ENCODE measurements at regions not wholly inside any gene's neighbourhood (a gene's known extent, or its start where the extent isn't known, plus 50 kb on each side); places are given as distances from the start of the nearest gene placed in this dataset.
"Not testable (repeated sequence)": the region's sequence is repeated elsewhere in the genome, so short reads cannot be mapped to it uniquely, and the experiment has no call there.

DNA sequence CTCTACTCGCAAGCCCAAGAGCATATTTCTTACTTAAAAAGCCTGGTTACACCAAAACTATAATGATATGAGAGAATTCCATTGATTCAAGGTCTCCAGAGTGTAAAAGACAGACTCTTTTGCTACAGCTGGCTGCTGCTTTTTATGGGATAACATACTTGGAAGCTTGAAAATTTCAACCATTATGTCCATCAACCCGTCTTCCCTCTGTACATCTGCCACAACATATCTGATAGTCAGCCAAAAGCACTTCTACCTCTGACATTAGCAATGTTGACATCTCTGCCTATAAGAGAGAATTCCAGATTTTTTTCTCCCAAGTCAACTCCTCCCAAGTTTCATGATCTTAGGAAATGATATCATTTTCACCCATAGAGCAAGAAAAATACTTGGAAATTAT lies 54.4 kb upstream of the IQCM start:
- no peak for DNase-seq (ENCODE audit: low read depth in 2 of 2, low spot score in 1 of 2)

DNA sequence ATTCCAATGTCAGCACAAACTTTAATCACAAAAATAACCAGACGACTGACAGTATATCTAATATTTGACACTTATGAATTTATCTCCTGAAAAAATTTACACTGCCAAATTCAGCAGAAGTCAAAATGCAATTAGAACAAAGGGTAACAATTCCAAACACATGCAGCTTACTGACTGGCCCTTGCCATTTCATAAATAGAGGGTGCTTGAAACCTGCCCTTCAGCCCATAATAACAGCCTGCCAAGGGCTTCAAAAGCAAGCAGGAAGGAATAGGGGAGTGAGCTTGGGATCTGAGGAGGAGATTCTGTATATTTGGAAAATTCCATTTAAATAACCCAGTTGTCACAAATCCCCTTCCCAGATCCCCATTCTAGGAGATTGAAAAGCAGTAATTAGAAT lies 66.1 kb upstream of the IQCM start:
- no peak for DNase-seq (ENCODE audit: low read depth in 2 of 2, low spot score in 1 of 2)

GRCh38 chr4:149882251-149882650 lies 66.6 kb upstream of the IQCM start:
- DNase-seq (ENCODE audit: low read depth in 2 of 2, low spot score in 1 of 2) = no peak

DNA sequence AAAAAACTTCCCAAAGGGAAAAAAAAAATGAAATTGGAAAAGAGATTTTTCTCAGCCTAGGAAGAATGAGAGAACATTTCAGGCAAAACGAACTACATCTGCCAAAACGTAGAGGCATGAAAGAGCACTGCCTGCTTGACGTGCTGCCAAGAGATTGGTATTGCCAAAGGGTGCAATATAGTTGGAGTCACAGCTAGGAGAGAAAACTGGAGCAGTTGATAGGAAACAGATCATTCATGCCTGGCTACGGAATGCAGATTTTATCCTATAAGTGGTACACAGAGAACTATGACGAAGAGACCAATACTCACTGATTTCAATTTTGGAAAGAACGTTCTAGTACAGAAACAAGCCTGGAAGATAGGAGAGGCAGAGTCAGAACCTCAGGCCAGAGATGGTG lies 68.4 kb upstream of the IQCM start:
- no peak for DNase-seq (ENCODE audit: low read depth in 2 of 2, low spot score in 1 of 2)

- DNase-seq (ENCODE audit: low read depth in 2 of 2, low spot score in 1 of 2) = no peak
Observed at GRCh38 chr4:149884529-149885181, 69.0 kb upstream of the IQCM start.

- no peak for DNase-seq (ENCODE audit: low read depth in 2 of 2, low spot score in 1 of 2)
Observed at GRCh38 chr4:149885896-149886295, 70.3 kb upstream of the IQCM start.

GRCh38 chr4:149886786-149887490 lies 71.3 kb upstream of the IQCM start:
- no peak for DNase-seq (ENCODE audit: low read depth in 2 of 2, low spot score in 1 of 2)

- no peak for DNase-seq (ENCODE audit: low read depth in 2 of 2, low spot score in 1 of 2)
Observed at GRCh38 chr4:149889991-149890390, 74.3 kb upstream of the IQCM start.

DNA sequence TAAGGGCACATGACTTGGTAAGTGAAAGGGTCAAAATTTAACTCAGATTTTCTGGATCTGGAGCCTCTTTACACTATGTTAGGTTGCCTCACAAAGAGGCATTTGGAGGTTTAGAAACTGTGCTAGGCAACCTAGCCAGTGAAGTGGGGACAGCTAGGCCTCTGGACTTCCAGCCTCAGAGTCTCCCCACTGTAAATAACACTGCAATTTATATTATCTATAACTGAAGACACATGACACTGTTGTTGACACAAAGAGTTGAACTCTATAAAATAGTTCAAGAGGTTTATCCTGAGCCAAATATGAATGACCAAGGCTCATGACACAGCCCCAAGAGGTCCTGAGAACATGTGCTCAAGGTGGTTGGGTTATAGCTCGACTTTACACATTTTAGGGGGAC lies 74.9 kb upstream of the IQCM start:
- DNase-seq (ENCODE audit: low read depth in 2 of 2, low spot score in 1 of 2) = no peak

GRCh38 chr4:149891426-149891825 lies 75.8 kb upstream of the IQCM start:
- no peak for DNase-seq (ENCODE audit: low read depth in 2 of 2, low spot score in 1 of 2)

DNA sequence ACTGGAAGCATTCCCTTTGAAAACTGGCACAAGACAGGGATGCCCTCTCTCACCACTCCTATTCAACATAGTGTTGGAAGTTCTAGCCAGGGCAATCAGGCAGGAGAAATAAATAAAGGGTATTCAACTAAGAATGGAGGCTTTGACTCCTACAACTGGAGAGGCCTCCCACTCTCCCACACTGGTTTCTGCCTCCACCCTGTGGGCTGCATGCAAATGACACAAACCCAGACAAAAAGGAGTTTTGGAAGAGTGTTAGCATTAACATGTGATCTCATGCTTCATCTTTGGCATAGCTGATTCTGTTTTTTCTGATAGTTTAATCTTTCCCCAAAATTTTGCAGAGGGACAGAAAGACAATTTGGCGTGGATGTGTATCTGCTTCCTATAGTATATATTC lies 80.8 kb upstream of the IQCM start:
- no peak for DNase-seq (ENCODE audit: low read depth in 2 of 2, low spot score in 1 of 2)

DNA sequence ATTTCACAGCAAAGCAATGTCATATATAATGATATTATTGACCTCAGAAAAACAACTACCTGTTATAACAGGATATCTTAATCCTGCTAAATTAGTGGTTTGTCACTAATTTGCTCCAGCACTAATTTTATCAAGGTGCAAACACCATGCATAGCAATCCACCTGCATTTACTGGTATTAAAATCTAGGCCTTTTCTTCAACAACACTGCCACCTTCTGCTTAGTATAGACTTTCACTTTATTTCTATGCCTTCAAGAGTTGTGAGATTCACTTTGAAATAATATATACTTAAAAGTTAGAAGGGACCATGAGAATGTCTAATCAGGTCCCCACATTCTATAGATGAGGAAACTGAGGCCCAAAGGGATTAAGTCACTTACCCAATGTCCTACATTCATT lies 82.1 kb upstream of the IQCM start:
- no peak for DNase-seq (ENCODE audit: low read depth in 2 of 2, low spot score in 1 of 2)

GRCh38 chr4:149901128-149901527 lies 85.5 kb upstream of the IQCM start:
- DNase-seq (ENCODE audit: low read depth in 2 of 2, low spot score in 1 of 2) = no peak

DNA sequence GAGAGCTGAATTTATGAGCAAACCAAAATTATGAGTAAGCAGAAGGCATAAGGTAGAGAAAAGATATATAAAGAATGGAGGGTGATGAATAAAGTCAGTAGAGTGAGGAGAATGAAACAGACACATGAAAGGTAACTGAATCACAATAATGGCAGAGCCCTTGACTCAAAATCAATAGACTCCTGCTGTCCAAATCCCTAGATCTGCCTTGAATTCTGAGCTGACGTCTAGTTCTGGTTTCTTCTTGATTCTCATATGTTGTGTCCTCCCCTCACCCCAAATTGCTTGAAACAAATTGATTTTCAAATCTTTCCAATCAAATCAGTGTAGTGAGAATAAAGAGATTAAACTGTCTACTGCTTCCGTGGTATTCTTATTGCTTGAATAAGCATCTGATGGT lies 86.6 kb upstream of the IQCM start:
- no peak for DNase-seq (ENCODE audit: low read depth in 2 of 2, low spot score in 1 of 2)

DNA sequence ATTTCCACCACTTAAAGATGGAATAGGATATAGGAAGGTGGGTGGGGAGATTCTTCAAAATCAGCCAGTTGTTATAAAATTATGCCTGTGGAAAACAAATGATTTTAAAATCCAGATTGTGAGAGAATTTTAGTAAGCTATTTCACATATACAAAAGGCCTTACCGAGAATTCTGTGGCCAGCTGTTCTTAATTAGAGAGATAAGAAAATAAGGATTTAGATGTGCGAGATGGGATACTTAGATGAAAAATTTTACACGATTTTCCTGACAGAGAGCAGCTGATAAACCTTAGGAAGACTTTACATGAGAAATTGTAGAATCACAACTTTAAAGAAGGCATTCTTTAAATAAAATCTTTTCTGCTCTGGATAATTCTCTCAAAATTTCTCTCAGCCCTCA lies 94.5 kb upstream of the IQCM start:
- no peak for DNase-seq (ENCODE audit: low read depth in 2 of 2, low spot score in 1 of 2)

- no peak for DNase-seq (ENCODE audit: low read depth in 2 of 2, low spot score in 1 of 2)
Observed at GRCh38 chr4:149910604-149911350, 95.1 kb upstream of the IQCM start.

- no peak for DNase-seq (ENCODE audit: low read depth in 2 of 2, low spot score in 1 of 2)
Observed at GRCh38 chr4:149911354-149911753, 95.7 kb upstream of the IQCM start.

GRCh38 chr4:149912000-149912399 lies 96.4 kb upstream of the IQCM start:
- no peak for DNase-seq (ENCODE audit: low read depth in 2 of 2, low spot score in 1 of 2)

DNA sequence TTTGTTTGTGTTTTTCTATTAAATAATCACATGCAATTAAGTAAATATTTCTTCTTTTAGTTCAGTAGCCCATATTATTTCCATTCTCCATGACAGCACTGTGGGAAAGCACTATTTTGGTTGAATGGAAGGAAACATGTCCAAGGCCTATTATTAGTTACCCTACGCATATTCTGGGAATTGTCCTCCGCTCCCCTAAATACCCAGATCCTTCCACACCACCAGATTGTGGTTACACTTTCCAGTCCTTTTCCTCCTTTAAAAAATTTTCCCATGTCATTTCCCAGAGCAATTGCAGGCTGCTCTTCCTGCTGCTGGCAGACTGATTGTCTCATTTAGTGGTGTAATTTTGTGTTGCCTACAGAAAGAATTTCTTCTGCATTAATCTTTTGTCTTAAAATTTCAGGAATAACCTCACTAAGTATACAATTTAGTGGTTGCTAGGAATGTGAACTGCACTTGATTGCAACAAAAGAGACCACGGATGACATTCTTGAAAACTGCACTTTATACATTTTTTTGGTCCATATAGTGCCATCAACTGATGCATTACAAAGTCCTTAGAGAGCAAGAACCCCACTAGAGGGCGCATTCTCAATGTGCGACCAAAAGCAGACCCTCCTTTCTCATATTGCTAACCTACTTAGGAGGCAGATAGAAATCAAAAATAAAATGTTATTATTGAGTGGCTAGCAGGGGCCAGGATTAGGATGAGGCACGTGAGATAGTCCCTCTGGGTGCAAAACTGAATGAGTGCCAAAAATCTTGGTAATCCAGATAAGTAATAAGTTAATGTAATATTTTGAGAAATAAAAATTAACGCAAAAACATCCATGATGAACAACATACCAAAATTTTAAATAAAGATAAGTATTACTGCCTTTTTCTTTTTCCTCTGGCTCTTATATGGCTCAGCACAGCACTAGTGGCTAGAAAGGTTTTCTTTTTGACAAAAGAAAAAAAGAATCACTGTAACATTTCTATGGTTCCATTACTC lies 98.8 kb upstream of the IQCM start:
- no peak for DNase-seq (ENCODE audit: low read depth in 2 of 2, low spot score in 1 of 2)

DNA sequence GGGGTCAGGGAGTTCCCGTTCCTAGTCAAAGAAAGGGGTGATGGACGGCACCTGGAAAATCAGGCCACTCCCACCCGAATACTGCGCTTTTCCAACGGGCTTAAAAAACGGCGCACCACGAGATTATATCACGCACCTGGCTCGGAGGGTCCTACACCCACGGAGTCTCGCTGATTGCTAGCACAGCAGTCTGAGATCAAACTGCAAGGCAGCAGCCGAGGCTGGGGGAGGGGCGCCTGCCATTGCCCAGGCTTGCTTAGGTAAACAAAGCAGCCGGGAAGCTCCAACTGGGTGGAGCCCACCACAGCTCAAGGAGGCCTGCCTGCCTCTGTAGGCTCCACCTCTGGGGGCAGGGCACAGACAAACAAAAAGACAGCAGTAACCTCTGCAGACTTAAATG lies 100.1 kb upstream of the IQCM start:
- not testable (repeated sequence) for DNase-seq (ENCODE audit: low read depth in 2 of 2, low spot score in 1 of 2)

- no peak for DNase-seq (ENCODE audit: low read depth in 2 of 2, low spot score in 1 of 2)
Observed at GRCh38 chr4:149923736-149924135, 108.1 kb upstream of the IQCM start.
